ENCODE measurements at regions not wholly inside any gene's neighbourhood (a gene's known extent, or its start where the extent isn't known, plus 50 kb on each side); places are given as distances from the start of the nearest gene placed in this dataset.
"Not testable (repeated sequence)": the region's sequence is repeated elsewhere in the genome, so short reads cannot be mapped to it uniquely, and the experiment has no call there.

DNA sequence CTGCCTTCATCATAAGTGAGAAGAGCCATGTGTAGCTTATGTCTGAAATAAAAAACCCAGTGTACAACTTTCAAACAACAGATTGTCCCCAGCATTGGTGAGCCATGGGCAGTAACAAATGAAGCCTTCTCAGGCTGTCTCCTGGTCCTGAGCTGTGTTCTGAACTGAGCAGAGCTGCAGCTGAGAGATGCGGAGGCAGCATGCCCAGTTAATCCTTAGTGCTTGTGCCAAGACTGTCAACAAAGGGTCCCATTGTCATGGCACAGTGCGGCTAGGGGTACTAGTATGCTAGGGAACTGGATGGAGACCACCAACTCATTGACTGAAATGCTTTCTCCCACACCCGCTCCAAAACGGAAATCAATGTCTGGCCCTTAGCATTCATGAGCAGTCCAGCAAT lies 154.3 kb downstream of the RMST start:
- Histone ChIP-seq H3K9ac (ENCODE audit: low read depth, low read length) (no peak overlapping the region), H3K4me1 (ENCODE audit: insufficient read depth, low read length) (no peaks in the 10 kb centered on the region), H3K36me3 (ENCODE audit: insufficient read depth, low read length) (no peaks in the 10 kb centered on the region), H3K9me3 (ENCODE audit: control insufficient read depth, insufficient read depth, low read length) (no peaks in the 10 kb centered on the region)

DNA sequence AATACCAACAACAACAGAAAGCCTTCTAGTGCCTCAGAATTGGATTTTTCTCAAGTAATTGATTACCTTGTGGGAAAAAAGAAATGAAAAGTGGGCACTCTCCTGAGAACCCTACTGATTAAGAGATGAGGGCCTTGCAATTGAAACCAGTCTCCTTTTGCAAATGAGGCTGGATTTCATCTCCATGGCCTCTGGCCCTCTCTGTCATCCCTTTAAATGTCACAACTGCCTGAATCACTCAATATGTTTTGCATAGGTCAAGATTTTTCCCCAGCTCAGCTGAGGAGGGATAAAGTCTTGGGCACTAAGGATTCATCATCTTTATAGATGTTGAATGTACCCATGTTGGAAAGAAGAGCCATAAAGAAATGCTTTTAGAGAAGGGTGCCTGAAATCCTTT lies 166.4 kb downstream of the RMST start:
- Histone ChIP-seq H3K9me3 (ENCODE audit: control insufficient read depth, insufficient read depth, low read length) (no peaks in the 10 kb centered on the region), H3K36me3 (ENCODE audit: insufficient read depth, low read length) (no peaks in the 10 kb centered on the region), H3K9ac (ENCODE audit: low read depth, low read length) (no peak overlapping the region), H3K4me1 (ENCODE audit: insufficient read depth, low read length) (no peaks in the 10 kb centered on the region)

DNA sequence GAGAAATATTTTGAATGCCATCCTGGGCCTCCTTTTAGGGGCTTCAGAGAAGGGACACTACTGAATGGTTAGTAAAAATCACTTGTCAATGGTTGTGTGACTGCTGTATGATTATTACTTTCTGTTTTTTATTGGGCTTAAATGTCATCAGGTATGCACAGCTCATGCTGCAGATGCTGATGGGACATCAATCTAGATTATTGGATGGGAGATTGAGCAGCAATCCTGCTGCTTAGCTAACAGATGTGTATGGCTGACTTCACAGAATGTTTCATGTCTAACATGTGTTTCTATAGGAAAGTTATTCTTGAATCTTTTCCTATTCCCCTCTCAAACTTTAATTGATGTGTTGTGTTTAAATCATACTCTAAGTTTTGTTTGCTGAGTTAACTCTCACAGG lies 166.8 kb downstream of the RMST start:
- Histone ChIP-seq H3K36me3 (ENCODE audit: insufficient read depth, low read length) (no peaks in the 10 kb centered on the region), H3K9ac (ENCODE audit: low read depth, low read length) (no peak overlapping the region), H3K4me1 (ENCODE audit: insufficient read depth, low read length) (no peaks in the 10 kb centered on the region), H3K9me3 (ENCODE audit: control insufficient read depth, insufficient read depth, low read length) (no peaks in the 10 kb centered on the region)

DNA sequence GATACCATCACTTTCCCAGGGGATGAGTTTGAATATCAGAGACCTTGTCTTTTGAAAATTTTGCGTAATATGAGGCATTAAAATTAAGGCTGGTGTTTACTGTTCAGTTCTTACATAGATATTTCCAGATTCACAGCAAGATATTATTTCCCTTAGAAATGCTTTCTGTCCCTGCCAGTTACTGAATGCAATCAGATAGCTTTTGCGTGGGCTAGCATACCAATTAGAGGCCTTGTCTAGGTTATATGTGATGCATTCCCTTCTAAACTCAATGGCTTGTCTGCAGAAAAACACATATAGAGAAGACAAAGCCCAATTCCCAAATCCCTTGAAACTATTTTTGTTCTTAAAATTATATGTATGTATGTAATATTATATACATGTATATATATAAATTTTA lies 167.8 kb downstream of the RMST start:
- Histone ChIP-seq H3K9ac (ENCODE audit: low read depth, low read length) (no peak overlapping the region), H3K4me1 (ENCODE audit: insufficient read depth, low read length) (no peaks in the 10 kb centered on the region), H3K9me3 (ENCODE audit: control insufficient read depth, insufficient read depth, low read length) (no peaks in the 10 kb centered on the region), H3K36me3 (ENCODE audit: insufficient read depth, low read length) (no peaks in the 10 kb centered on the region)

DNA sequence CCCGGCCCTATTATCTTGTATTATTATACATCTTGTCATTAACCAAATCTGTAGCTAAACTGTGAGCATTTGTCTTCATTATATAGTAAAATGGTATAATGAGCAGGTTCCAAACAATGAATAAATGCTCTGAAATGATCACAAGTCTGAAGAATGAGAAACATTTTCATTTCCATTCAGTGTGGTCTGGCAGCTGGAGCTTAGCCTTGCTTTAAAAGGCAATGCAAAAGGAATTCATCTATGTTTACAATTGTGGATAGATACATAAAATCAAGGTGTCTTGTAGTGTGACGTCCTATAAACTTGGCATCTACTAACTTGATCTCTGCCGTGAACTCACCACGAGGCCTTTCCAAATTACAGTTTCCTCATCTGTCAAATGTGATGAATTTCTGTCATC lies 168.3 kb downstream of the RMST start:
- H3K9me3 ChIP-seq (ENCODE audit: control insufficient read depth, insufficient read depth, low read length), result no peaks in the 10 kb centered on the region
- no peaks in the 10 kb centered on the region for H3K4me1 ChIP-seq (ENCODE audit: insufficient read depth, low read length)
- no peak overlapping the region for H3K9ac ChIP-seq (ENCODE audit: low read depth, low read length)
- no peaks in the 10 kb centered on the region for H3K36me3 ChIP-seq (ENCODE audit: insufficient read depth, low read length)

DNA sequence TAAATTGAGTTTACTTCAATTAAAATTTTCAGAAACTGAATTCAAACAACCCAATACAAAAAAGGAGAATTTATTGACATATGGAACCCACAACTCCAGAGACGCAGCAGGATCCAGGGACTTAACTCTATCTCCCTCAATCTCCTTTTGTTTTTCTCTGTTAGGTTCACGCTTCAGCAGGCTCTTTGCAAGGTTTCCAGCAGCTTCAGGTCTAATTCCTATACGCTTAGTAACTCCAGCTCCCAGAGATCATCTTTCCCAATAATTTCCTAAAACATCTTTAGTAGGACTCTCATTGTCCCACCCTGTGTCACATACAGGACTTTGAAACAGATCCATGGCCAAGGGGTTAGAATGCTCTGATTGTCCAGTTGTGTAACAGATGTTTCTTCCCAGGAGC lies 175.2 kb downstream of the RMST start:
- H3K9ac ChIP-seq (ENCODE audit: low read depth, low read length), result no peak overlapping the region
- no peaks in the 10 kb centered on the region; the same call in 1 of the 2 replicates for H3K9me3 ChIP-seq (ENCODE audit: control insufficient read depth, insufficient read depth, low read length)
- H3K36me3 ChIP-seq (ENCODE audit: insufficient read depth, low read length), result no peaks in the 10 kb centered on the region

DNA sequence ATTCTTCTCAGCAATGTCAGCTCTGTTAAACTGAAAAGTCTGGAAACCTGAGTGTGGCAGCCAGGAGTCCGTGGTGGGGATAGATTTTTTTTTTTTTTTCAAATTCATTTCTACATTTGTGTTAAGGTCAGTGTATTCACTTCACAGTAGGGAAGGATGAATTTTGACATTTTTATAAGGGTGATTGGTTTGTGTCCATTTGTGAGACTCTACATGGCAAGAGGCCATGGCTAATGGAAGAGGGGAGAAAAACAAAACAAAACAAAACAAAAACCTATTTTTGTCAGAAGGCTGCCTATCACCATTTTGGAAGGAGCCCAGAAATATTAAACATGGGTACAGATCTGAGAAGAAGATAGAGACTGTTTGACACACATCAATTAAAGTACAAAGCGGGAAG lies 176.1 kb downstream of the RMST start:
- Histone ChIP-seq H3K4me1 (ENCODE audit: insufficient read depth, low read length) (0 out of 2 replicates have a peak, but pooled peaks cover 4% of the 10 kb centered on the region), H3K9me3 (ENCODE audit: control insufficient read depth, insufficient read depth, low read length) (no peaks in the 10 kb centered on the region; the same call in 1 of the 2 replicates), H3K9ac (ENCODE audit: low read depth, low read length) (no peak overlapping the region), H3K36me3 (ENCODE audit: insufficient read depth, low read length) (no peaks in the 10 kb centered on the region)

More for the DNA sequence above, 175.2 kb downstream of the RMST start:
- H3K4me1 ChIP-seq (ENCODE audit: insufficient read depth, low read length), result 0 out of 2 replicates have a peak, but pooled peaks cover 4% of the 10 kb centered on the region

DNA sequence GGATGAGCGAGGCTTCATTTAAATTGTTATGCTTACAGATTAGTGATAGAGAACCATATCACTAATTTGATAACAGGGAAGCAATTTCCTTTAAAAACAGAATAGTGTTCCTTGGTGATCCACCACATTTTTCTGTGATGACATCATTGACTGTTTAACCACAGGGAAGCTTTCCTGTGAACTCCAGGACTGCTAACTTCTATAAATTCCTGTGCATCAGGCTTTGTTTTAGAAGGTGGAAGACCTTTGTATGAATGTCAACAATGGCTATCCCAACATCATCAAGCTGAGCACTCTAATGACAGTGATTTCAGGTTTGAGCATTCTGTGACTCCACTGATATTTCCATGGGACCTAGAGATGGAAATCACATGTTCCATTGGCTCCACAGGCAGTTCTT lies 177.1 kb downstream of the RMST start:
- Histone ChIP-seq H3K9ac (ENCODE audit: low read depth, low read length) (no peak overlapping the region), H3K36me3 (ENCODE audit: insufficient read depth, low read length) (no peaks in the 10 kb centered on the region), H3K9me3 (ENCODE audit: control insufficient read depth, insufficient read depth, low read length) (no peaks in the 10 kb centered on the region; the same call in 1 of the 2 replicates), H3K4me1 (ENCODE audit: insufficient read depth, low read length) (0 out of 2 replicates have a peak, but pooled peaks cover 4% of the 10 kb centered on the region)

DNA sequence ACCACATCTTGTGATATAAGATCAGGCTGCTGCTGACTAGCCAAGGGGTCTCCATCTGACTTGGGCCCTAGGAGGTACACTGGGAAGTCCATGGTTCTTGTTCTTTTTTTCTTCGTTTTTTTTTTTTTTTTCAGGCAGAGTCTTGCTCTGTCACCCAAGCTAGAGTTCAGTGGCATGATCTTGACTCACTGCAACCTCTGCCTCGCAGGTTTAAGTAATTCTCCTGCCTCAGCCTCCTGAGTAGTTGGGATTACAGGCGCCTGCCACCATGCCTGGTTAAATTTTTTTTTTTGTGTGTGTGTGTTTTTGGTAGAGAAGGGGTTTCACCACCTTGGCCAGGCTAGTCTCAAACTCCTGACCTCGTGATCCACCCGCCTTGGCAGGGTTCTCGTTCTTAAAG lies 178.2 kb downstream of the RMST start:
- H3K9ac ChIP-seq (ENCODE audit: low read depth, low read length), result no peak overlapping the region
- no peaks in the 10 kb centered on the region for H3K36me3 ChIP-seq (ENCODE audit: insufficient read depth, low read length)
- H3K9me3 ChIP-seq (ENCODE audit: control insufficient read depth, insufficient read depth, low read length), result no peaks in the 10 kb centered on the region; the same call in 1 of the 2 replicates
- 0 out of 2 replicates have a peak, but pooled peaks cover 4% of the 10 kb centered on the region for H3K4me1 ChIP-seq (ENCODE audit: insufficient read depth, low read length)

DNA sequence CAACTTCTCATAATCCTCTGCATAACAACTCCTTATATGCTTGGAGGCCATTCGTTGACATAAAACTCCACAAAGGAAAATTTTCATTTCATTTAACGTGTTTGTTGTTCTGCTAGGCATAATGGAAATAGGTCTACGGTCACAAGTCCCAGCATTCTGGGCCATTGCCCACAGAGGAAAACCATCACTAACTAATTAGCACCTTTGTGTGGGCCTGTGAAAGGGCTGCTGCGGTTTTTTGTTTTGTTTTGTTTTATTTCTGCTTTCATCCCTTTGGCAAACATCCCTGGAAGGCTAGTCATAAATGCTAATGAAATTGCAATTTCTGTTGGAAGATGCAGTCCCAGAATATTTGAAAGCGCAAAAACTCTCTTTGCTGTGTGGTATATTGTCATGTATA lies 180.3 kb downstream of the RMST start:
- H3K9ac ChIP-seq (ENCODE audit: low read depth, low read length), result no peak overlapping the region
- H3K36me3 ChIP-seq (ENCODE audit: insufficient read depth, low read length), result no peaks in the 10 kb centered on the region
- H3K9me3 ChIP-seq (ENCODE audit: control insufficient read depth, insufficient read depth, low read length), result no peaks in the 10 kb centered on the region; the same call in 1 of the 2 replicates
- H3K4me1 ChIP-seq (ENCODE audit: insufficient read depth, low read length), result 0 out of 2 replicates have a peak, but pooled peaks cover 4% of the 10 kb centered on the region

DNA sequence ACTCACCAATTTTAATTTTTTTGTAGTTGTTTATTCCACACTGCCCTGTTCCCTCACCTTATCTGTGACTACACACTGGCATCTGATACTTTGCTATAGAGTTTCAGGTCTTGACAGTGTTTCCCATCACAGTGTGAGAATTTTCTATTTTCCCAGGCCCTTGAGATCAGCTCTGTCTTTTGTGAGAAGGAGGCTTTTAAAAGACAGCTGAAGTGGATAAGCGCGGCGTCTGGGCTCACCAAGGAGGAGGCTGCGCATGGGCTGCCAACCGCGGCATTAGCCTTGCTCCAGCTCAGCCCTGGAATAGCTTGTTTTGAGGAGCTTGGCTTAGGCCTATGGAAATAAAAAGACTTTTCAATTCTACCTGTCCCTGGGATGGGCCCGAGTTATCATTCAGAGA lies 181.3 kb downstream of the RMST start:
- H3K9ac ChIP-seq (ENCODE audit: low read depth, low read length), result no peak overlapping the region
- no peaks in the 10 kb centered on the region for H3K36me3 ChIP-seq (ENCODE audit: insufficient read depth, low read length)
- 0 out of 2 replicates have a peak, but pooled peaks cover 4% of the 10 kb centered on the region for H3K4me1 ChIP-seq (ENCODE audit: insufficient read depth, low read length)
- no peaks in the 10 kb centered on the region; the same call in 1 of the 2 replicates for H3K9me3 ChIP-seq (ENCODE audit: control insufficient read depth, insufficient read depth, low read length)

DNA sequence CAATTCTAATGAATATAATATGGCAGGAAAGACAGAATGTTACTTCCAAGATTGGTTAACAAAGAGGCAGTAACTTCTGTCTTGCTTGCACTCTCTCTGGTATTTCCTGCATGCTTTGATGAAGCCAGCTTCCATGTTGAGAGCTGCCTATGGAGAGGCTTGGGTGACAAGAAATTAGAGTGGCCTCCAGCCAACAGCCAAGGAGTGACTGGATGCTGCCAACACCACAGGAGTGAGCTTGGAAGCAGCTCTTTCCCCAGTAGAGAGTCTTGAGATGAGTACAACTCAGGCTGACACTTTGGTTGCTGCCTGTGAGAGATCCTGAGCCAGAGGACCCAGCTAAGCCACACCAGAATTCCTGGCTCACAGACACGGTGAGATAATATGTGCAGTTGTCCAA lies 183.1 kb downstream of the RMST start:
- Histone ChIP-seq H3K9me3 (ENCODE audit: control insufficient read depth, insufficient read depth, low read length) (no peaks in the 10 kb centered on the region), H3K9ac (ENCODE audit: low read depth, low read length) (no peak overlapping the region), H3K36me3 (ENCODE audit: insufficient read depth, low read length) (no peaks in the 10 kb centered on the region), H3K4me1 (ENCODE audit: insufficient read depth, low read length) (no peaks in the 10 kb centered on the region)

DNA sequence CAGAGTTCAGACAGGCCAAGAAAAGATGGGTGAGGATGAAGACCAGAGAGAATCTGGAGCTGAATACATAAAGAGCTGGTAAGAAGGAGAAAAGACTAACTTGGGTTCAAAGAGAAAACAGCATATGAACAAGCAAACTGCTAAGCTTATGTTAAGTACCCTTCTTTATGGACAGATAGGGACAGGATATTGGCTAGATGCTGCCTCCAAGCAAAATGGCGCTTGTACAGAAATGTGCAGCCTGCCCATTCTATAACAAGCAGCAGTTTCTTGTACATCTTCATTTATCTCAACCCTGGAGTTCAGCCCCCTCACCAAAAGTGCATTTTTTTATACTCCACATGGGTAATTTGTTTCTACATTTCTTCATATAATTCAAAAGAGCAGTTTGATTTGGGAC lies 184.5 kb downstream of the RMST start:
- Histone ChIP-seq H3K9me3 (ENCODE audit: control insufficient read depth, insufficient read depth, low read length) (no peaks in the 10 kb centered on the region), H3K4me1 (ENCODE audit: insufficient read depth, low read length) (no peaks in the 10 kb centered on the region), H3K9ac (ENCODE audit: low read depth, low read length) (no peak overlapping the region), H3K36me3 (ENCODE audit: insufficient read depth, low read length) (no peaks in the 10 kb centered on the region)

DNA sequence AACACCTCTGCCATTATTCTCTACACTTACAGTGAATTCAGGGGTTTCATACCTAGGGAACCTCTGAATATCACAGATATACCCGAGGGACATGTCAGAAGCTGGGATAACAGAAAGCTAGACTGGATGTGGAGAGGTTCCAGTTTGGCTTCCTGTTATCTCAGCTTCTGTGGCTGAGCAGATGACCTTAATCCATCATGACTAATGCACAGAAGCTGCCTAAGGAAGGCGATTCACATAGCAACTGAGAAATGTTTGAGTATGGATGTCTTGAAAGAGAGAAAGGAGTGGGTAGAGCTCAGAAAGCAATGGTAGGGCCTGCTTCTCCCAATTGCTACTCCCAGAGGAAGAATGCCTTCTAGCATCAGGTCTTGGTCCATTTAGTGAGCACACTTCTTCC lies 187.6 kb downstream of the RMST start:
- Histone ChIP-seq H3K9ac (ENCODE audit: low read depth, low read length) (no peak overlapping the region), H3K4me1 (ENCODE audit: insufficient read depth, low read length) (no peaks in the 10 kb centered on the region), H3K36me3 (ENCODE audit: insufficient read depth, low read length) (no peaks in the 10 kb centered on the region), H3K9me3 (ENCODE audit: control insufficient read depth, insufficient read depth, low read length) (no peaks in the 10 kb centered on the region)

DNA sequence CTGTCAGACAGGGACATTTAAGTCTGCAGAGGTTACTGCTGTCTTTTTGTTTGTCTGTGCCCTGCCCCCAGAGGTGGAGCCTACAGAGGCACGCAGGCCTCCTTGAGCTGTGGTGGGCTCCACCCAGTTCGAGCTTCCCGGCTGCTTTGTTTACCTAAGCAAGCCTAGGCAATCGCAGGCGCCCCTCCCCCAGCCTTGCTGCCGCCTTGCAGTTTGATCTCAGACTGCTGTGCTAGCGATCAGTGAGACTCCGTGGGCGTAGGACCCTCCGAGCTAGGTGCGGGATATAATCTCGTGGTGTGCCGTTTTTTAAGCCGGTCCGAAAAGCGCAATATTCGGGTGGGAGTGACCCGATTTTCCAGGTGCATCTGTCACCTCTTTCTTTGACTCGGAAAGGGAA lies 193.9 kb downstream of the RMST start:
- not testable (repeated sequence) for H3K4me1 ChIP-seq (ENCODE audit: insufficient read depth, low read length); H3K9ac ChIP-seq (ENCODE audit: low read depth, low read length); H3K9me3 ChIP-seq (ENCODE audit: control insufficient read depth, insufficient read depth, low read length); H3K36me3 ChIP-seq (ENCODE audit: insufficient read depth, low read length)
